ENCODE measurements at regions not wholly inside any gene's neighbourhood (a gene's known extent, or its start where the extent isn't known, plus 50 kb on each side); places are given as distances from the start of the nearest gene placed in this dataset.

DNA sequence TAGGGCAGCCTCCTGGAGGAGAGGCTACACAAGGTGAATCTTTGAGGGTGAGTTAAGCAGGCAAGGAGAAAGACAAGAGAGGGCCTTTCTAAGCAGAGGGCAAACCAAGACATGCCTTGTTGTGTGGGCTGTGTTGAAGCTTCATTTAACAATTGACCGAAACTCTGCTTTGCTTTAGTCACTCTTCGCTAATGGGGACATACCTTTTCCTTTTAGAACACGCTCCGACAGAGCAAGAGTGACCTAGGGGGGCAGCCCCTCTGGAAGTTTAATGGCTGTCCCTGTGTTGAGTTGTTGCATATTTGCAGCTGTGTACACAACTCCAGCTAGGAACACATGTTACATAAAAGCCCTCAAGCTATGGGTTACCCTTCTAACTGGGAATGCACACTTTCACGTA is 218.1 kb upstream of the WWC1 start:
- TF ChIP-seq, protein P1, sequence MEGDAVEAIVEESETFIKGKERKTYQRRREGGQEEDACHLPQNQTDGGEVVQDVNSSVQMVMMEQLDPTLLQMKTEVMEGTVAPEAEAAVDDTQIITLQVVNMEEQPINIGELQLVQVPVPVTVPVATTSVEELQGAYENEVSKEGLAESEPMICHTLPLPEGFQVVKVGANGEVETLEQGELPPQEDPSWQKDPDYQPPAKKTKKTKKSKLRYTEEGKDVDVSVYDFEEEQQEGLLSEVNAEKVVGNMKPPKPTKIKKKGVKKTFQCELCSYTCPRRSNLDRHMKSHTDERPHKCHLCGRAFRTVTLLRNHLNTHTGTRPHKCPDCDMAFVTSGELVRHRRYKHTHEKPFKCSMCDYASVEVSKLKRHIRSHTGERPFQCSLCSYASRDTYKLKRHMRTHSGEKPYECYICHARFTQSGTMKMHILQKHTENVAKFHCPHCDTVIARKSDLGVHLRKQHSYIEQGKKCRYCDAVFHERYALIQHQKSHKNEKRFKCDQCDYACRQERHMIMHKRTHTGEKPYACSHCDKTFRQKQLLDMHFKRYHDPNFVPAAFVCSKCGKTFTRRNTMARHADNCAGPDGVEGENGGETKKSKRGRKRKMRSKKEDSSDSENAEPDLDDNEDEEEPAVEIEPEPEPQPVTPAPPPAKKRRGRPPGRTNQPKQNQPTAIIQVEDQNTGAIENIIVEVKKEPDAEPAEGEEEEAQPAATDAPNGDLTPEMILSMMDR (IDR thresholded peaks at IDR 0.05; ENCODE audit: low read length), result no peak
- no peak for TF ChIP-seq EZH2 (IDR thresholded peaks at IDR 0.05; ENCODE audit: borderline replicate concordance, low read length)
